HEK293 (cell line): ENCODE measurements at regions not wholly inside any gene's neighbourhood (a gene's known extent, or its start where the extent isn't known, plus 50 kb on each side); places are given as distances from the start of the nearest gene placed in this dataset.

Source experiments
- CTCF ChIA-PET: fragments of 350-600 bp; formaldehyde crosslinking; extraction: SDS; loops from one replicate; lab custom pipeline; 2021; ENCODE audit warnings: antibody characterized with exemption; lab: Yijun Ruan, JAX
- POLR2A ChIA-PET: fragments of 300-600 bp; formaldehyde crosslinking; extraction: SDS; loops from one replicate; lab custom pipeline; 2020; ENCODE audit warnings: antibody characterized with exemption, inconsistent platforms; lab: Yijun Ruan, JAX
- H3K27ac ChIP-seq: fragments of 200-500 bp; sonication (Bioruptor generic); 2 replicates; pipeline ENCODE4 v1.5.1; 2014; ENCODE audit warnings: low read depth, low read length, control low read depth, inconsistent platforms; ENCODE audit errors: extremely low read depth
- H3K36me3 ChIP-seq, 2 experiments: fragments of 200-500 bp in 1 of 2; sonication (Bioruptor generic) in 1 of 2; 1 replicate in 1 of 2; 2 replicates in 1 of 2; pipeline ENCODE4 v1.5.1; 2014 to 2017; ENCODE audit warnings: inconsistent platforms in 2 of 2, low read length in 2 of 2; ENCODE audit not compliant: control insufficient read depth in 2 of 2, insufficient read depth in 1 of 2
- H3K4me1 ChIP-seq: fragments of 200-500 bp; sonication (Bioruptor generic); 2 replicates; pipeline ENCODE4 v1.5.1; 2014; ENCODE audit warnings: mild to moderate bottlenecking, low read length, inconsistent platforms; ENCODE audit not compliant: control insufficient read depth, insufficient read depth
- H3K4me3 ChIP-seq: 2 replicates; pipeline ENCODE4 v1.5.1; 2011; ENCODE audit warnings: low read depth, mild to moderate bottlenecking, control low read depth, low read length, moderate library complexity
- H3K9me3 ChIP-seq: fragments of 200-500 bp; sonication (Bioruptor generic); 2 replicates; pipeline ENCODE4 v1.5.1; 2014; ENCODE audit warnings: low read depth, low read length, inconsistent platforms; ENCODE audit not compliant: control insufficient read depth, insufficient read depth
- KLF16 ChIP-seq: fragments of 450-650 bp; formaldehyde crosslinking; IDR thresholded peaks from 2 replicates; pipeline ENCODE4 v1.5.1; 2017; ENCODE audit warnings: missing biosample characterization, missing genetic modification characterization
- SCRT1 ChIP-seq: fragments of 450-650 bp; formaldehyde crosslinking; IDR thresholded peaks from 2 replicates; pipeline ENCODE4 v1.5.1; 2016; ENCODE audit warnings: missing biosample characterization, missing genetic modification characterization, borderline replicate concordance
- SCRT2 ChIP-seq: fragments of 450-650 bp; formaldehyde crosslinking; IDR thresholded peaks from 2 replicates; pipeline ENCODE4 v1.5.1; 2016; ENCODE audit warnings: missing biosample characterization, missing genetic modification characterization
- ZBTB20 ChIP-seq: fragments of 450-650 bp; formaldehyde crosslinking; IDR thresholded peaks from 2 replicates; pipeline ENCODE4 v1.5.1; 2016; ENCODE audit warnings: missing biosample characterization, missing genetic modification characterization
- ZEB2 ChIP-seq: fragments of 450-650 bp; formaldehyde crosslinking; IDR thresholded peaks from 2 replicates; pipeline ENCODE4 v1.5.1; 2016; ENCODE audit warnings: missing biosample characterization, missing genetic modification characterization
- ZFP41 ChIP-seq: fragments of 450-650 bp; formaldehyde crosslinking; IDR thresholded peaks from 2 replicates; pipeline ENCODE4 v1.5.1; 2016; ENCODE audit warnings: missing biosample characterization, missing genetic modification characterization, borderline replicate concordance
- ZNF10 ChIP-seq: fragments of 450-650 bp; formaldehyde crosslinking; IDR thresholded peaks from 2 replicates; pipeline ENCODE4 v1.5.1; 2017; ENCODE audit warnings: missing biosample characterization, missing genetic modification characterization
- ZNF146 ChIP-seq: fragments of 450-650 bp; formaldehyde crosslinking; IDR thresholded peaks from 2 replicates; pipeline ENCODE4 v1.5.1; 2016; ENCODE audit warnings: missing biosample characterization, missing genetic modification characterization
- ZNF175 ChIP-seq: fragments of 450-650 bp; formaldehyde crosslinking; IDR thresholded peaks from 2 replicates; pipeline ENCODE4 v1.5.1; 2016; ENCODE audit warnings: missing biosample characterization, missing genetic modification characterization
- ZNF221 ChIP-seq: fragments of 450-650 bp; formaldehyde crosslinking; IDR thresholded peaks from 2 replicates; pipeline ENCODE4 v1.5.1; 2017; ENCODE audit warnings: missing biosample characterization, missing genetic modification characterization, borderline replicate concordance
- ZNF311 ChIP-seq: fragments of 450-650 bp; formaldehyde crosslinking; IDR thresholded peaks from 2 replicates; pipeline ENCODE4 v1.5.1; 2017; ENCODE audit warnings: missing biosample characterization, missing genetic modification characterization, borderline replicate concordance
- ZNF341 ChIP-seq: fragments of 450-650 bp; formaldehyde crosslinking; IDR thresholded peaks from 2 replicates; pipeline ENCODE4; 2016; ENCODE audit warnings: low read depth, missing biosample characterization, missing genetic modification characterization
- ZNF350 ChIP-seq: fragments of 450-650 bp; formaldehyde crosslinking; IDR thresholded peaks from 2 replicates; pipeline ENCODE4 v1.5.0; 2017; ENCODE audit warnings: missing biosample characterization, mild to moderate bottlenecking, missing genetic modification characterization
- ZNF548 ChIP-seq: fragments of 450-650 bp; formaldehyde crosslinking; IDR thresholded peaks from 2 replicates; pipeline ENCODE4 v1.5.1; 2016; ENCODE audit warnings: missing biosample characterization, missing genetic modification characterization
- ZNF555 ChIP-seq: fragments of 450-650 bp; formaldehyde crosslinking; conservative IDR thresholded peaks from 2 replicates; pipeline ENCODE4 v1.5.1; 2017; ENCODE audit warnings: missing biosample characterization, mild to moderate bottlenecking, missing genetic modification characterization, inconsistent platforms
- ZNF621 ChIP-seq: fragments of 450-650 bp; formaldehyde crosslinking; IDR thresholded peaks from 2 replicates; pipeline ENCODE4 v1.5.1; 2017; ENCODE audit warnings: missing biosample characterization, missing genetic modification characterization
- ZNF623 ChIP-seq: fragments of 450-650 bp; formaldehyde crosslinking; IDR thresholded peaks from 2 replicates; pipeline ENCODE4 v1.5.1; 2016; ENCODE audit warnings: missing biosample characterization, missing genetic modification characterization
- ZNF624 ChIP-seq: fragments of 450-650 bp; formaldehyde crosslinking; IDR thresholded peaks from 2 replicates; pipeline ENCODE4 v1.5.1; 2017; ENCODE audit warnings: missing biosample characterization, missing genetic modification characterization
- ZNF629 ChIP-seq: fragments of 450-650 bp; formaldehyde crosslinking; IDR thresholded peaks from 2 replicates; pipeline ENCODE4 v1.5.1; 2017; ENCODE audit warnings: missing biosample characterization, missing genetic modification characterization
- ZNF76 ChIP-seq: fragments of 450-650 bp; formaldehyde crosslinking; IDR thresholded peaks from 2 replicates; pipeline ENCODE4; 2016; ENCODE audit warnings: low read depth, missing biosample characterization, missing genetic modification characterization, borderline replicate concordance
- ZNF837 ChIP-seq: fragments of 450-650 bp; formaldehyde crosslinking; IDR thresholded peaks from 2 replicates; pipeline ENCODE4 v1.5.1; 2016; ENCODE audit warnings: missing biosample characterization, missing genetic modification characterization
- TF ChIP-seq, protein P1 (sequence below): fragments of 450-650 bp; formaldehyde crosslinking; conservative IDR thresholded peaks from 2 replicates; pipeline ENCODE4 v1.5.1; 2016; ENCODE audit warnings: low read depth, missing biosample characterization, missing genetic modification characterization
- TF ChIP-seq, protein P2 (sequence below): fragments of 450-650 bp; formaldehyde crosslinking; IDR thresholded peaks from 2 replicates; pipeline ENCODE4 v1.5.1; 2017; ENCODE audit warnings: missing biosample characterization, missing genetic modification characterization
- TF ChIP-seq, protein P3 (sequence below): fragments of 450-650 bp; formaldehyde crosslinking; IDR thresholded peaks from 2 replicates; pipeline ENCODE4 v1.5.1; 2016; ENCODE audit warnings: missing biosample characterization, missing genetic modification characterization
- TF ChIP-seq, protein P4 (sequence below): fragments of 450-650 bp; formaldehyde crosslinking; IDR thresholded peaks from 2 replicates; pipeline ENCODE4 v1.5.1; 2017; ENCODE audit warnings: missing biosample characterization, missing genetic modification characterization

DNA sequence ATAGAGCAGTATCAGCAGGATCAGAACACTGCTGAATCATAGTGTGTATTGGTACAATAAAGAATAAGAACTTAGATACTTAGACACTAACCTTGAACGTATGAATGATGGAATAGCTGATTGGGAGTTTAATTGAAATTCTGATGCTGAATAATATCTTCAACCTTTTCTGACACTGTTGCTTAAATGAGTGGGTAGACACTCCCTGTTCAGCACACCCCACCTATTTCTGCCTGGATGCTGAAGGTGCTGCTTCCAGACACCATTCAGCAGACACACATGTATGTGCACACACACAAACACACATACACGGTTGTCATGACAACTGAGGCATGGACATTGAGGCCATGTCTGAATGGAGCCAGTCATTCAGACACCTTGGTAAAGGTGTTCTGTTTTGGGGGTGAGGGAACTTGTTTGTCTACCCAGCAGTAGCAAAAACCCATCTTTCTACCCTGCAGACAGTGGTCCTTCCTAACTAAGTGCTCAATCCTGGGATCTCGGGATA, 54.3 kb downstream of the TMEM215 start:
- H3K27ac ChIP-seq, result no peak overlapping the region
- TF ChIP-seq ZNF76 (tag by site-specific recombination), result no peak
- no peak for TF ChIP-seq ZNF629 (tag by site-specific recombination)
- TF ChIP-seq ZFP41 (tag by site-specific recombination), result no peak
- TF ChIP-seq, protein P1, sequence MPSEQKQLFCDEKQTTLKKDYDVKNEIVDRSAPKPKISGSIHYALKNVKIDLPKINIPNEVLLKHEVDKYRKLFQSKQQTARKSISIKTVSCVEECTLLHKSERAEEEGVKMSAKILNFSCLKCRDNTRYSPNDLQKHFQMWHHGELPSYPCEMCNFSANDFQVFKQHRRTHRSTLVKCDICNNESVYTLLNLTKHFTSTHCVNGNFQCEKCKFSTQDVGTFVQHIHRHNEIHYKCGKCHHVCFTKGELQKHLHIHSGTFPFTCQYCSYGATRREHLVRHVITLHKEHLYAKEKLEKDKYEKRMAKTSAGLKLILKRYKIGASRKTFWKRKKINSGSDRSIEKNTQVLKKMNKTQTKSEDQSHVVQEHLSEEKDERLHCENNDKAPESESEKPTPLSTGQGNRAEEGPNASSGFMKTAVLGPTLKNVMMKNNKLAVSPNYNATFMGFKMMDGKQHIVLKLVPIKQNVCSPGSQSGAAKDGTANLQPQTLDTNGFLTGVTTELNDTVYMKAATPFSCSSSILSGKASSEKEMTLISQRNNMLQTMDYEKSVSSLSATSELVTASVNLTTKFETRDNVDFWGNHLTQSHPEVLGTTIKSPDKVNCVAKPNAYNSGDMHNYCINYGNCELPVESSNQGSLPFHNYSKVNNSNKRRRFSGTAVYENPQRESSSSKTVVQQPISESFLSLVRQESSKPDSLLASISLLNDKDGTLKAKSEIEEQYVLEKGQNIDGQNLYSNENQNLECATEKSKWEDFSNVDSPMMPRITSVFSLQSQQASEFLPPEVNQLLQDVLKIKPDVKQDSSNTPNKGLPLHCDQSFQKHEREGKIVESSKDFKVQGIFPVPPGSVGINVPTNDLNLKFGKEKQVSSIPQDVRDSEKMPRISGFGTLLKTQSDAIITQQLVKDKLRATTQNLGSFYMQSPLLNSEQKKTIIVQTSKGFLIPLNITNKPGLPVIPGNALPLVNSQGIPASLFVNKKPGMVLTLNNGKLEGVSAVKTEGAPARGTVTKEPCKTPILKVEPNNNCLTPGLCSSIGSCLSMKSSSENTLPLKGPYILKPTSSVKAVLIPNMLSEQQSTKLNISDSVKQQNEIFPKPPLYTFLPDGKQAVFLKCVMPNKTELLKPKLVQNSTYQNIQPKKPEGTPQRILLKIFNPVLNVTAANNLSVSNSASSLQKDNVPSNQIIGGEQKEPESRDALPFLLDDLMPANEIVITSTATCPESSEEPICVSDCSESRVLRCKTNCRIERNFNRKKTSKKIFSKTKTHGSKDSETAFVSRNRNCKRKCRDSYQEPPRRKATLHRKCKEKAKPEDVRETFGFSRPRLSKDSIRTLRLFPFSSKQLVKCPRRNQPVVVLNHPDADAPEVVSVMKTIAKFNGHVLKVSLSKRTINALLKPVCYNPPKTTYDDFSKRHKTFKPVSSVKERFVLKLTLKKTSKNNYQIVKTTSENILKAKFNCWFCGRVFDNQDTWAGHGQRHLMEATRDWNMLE, result no peak
- TF ChIP-seq, protein P2, sequence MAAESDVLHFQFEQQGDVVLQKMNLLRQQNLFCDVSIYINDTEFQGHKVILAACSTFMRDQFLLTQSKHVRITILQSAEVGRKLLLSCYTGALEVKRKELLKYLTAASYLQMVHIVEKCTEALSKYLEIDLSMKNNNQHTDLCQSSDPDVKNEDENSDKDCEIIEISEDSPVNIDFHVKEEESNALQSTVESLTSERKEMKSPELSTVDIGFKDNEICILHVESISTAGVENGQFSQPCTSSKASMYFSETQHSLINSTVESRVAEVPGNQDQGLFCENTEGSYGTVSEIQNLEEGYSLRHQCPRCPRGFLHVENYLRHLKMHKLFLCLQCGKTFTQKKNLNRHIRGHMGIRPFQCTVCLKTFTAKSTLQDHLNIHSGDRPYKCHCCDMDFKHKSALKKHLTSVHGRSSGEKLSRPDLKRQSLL, result no peak
- TF ChIP-seq ZNF350, result no peak
- TF ChIP-seq ZNF10 (tag by site-specific recombination), result no peak
- H3K36me3 ChIP-seq, result no peaks in the 10 kb centered on the region
- H3K4me3 ChIP-seq, result no peak overlapping the region
- POLR2A ChIA-PET, result no interaction called here
- H3K9me3 ChIP-seq, result no peaks in the 10 kb centered on the region
- no peaks in the 10 kb centered on the region for H3K4me1 ChIP-seq
- CTCF ChIA-PET, result no interaction called here

DNA sequence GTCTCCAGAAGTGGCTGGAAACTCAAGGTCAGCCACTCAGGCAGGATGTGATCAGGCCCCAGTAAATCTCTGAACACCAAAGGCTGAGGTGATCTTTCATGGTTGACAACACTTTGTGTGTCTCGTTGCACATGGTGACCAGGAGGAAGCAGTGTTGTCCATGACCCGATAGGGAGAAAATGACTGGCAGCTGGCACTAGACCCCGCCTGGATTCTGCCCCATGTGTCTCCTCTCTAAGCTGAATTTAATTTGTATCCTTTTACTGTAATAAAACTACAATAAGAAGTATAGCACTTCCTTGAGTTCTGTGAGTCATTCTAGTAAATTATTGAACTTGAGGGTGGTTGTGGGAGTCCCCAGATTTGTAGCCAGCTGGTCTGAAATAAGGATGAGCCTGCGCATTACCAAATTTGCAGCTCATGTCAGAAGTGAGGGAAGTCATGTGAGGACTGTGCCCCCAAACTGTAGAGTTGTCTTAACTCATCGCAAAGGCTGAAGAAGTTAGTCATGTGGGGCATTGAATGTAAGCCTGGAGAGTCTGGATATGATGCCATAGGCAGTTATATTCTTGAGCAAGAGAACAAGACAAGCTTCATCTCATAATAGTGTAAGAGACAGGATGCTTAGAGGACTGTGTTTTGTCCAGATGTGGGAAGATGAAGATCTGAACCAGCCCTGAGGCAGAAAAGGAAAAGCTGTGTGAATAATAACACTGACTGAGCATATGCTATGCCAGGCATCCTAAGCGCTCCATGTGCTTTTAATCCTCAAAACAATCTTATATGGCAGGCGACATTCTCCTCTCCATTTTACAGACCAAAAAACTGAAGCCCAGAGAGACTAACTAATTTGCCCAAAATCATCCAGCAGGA, 55.9 kb downstream of the TMEM215 start:
- CTCF ChIA-PET, result interaction anchor here (0.6 to 1.4 kb wide), 4 partner anchors 41 to 161 kb away, joined by 3 to 8 read pairs (median 4); no protein-coding TSS in a partner anchor

DNA sequence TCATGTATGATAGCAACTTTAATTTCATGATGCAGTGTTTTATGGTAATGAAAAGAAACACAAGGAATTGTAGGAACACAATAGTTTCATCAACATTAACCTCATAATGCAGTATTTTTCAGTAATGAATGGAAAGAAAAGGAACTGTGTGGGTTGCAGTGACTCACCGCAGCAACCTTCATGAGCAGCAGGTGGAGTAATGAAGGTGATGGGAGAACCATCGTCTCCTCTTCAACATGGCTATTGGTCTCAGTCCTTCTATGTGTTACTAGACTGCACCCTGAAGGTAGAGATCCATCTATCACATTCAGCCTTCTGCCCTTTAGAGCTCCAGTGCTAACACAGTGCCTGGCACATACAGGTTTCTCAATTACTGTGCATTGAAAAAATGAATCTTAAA, 58.0 kb downstream of the TMEM215 start:
- Histone ChIP-seq H3K36me3 (no peaks in the 10 kb centered on the region), H3K9me3 (no peaks in the 10 kb centered on the region), H3K27ac (no peak overlapping the region), H3K4me3 (no peak overlapping the region), H3K4me1 (no peaks in the 10 kb centered on the region)
- ChIA-PET CTCF (interaction anchor here (0.7 to 1.2 kb wide), 3 partner anchors 126 to 143 kb away, joined by 3 read pairs; no protein-coding TSS in a partner anchor), POLR2A (no interaction called here)
- TF ChIP-seq KLF16 (tag by site-specific recombination), result no peak
- TF ChIP-seq ZEB2, result no peak
- no peak for TF ChIP-seq ZNF221 (tag by site-specific recombination)
- no peak for TF ChIP-seq ZNF175 (tag by site-specific recombination)
- no peak for TF ChIP-seq ZFP41 (tag by site-specific recombination)
- TF ChIP-seq, protein P3, sequence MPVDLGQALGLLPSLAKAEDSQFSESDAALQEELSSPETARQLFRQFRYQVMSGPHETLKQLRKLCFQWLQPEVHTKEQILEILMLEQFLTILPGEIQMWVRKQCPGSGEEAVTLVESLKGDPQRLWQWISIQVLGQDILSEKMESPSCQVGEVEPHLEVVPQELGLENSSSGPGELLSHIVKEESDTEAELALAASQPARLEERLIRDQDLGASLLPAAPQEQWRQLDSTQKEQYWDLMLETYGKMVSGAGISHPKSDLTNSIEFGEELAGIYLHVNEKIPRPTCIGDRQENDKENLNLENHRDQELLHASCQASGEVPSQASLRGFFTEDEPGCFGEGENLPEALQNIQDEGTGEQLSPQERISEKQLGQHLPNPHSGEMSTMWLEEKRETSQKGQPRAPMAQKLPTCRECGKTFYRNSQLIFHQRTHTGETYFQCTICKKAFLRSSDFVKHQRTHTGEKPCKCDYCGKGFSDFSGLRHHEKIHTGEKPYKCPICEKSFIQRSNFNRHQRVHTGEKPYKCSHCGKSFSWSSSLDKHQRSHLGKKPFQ (tag by site-specific recombination), result no peak
- no peak for TF ChIP-seq SCRT2 (tag by site-specific recombination)
- no peak for TF ChIP-seq ZNF621 (tag by site-specific recombination)
- TF ChIP-seq ZNF837 (tag by site-specific recombination), result no peak
- no peak for TF ChIP-seq ZNF624
- no peak for TF ChIP-seq ZNF146 (tag by site-specific recombination)
- TF ChIP-seq, protein P4, sequence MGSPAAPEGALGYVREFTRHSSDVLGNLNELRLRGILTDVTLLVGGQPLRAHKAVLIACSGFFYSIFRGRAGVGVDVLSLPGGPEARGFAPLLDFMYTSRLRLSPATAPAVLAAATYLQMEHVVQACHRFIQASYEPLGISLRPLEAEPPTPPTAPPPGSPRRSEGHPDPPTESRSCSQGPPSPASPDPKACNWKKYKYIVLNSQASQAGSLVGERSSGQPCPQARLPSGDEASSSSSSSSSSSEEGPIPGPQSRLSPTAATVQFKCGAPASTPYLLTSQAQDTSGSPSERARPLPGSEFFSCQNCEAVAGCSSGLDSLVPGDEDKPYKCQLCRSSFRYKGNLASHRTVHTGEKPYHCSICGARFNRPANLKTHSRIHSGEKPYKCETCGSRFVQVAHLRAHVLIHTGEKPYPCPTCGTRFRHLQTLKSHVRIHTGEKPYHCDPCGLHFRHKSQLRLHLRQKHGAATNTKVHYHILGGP (tag by site-specific recombination), result no peak
- TF ChIP-seq ZNF341 (tag by site-specific recombination), result no peak
- no peak for TF ChIP-seq ZNF548 (tag by site-specific recombination)

More for the DNA sequence above, 55.9 kb downstream of the TMEM215 start:
- no peak overlapping the region for H3K4me3 ChIP-seq
- H3K9me3 ChIP-seq, result no peaks in the 10 kb centered on the region
- H3K27ac ChIP-seq, result no peak overlapping the region
- POLR2A ChIA-PET, result no interaction called here
- no peaks in the 10 kb centered on the region for H3K4me1 ChIP-seq
- TF ChIP-seq ZNF837 (tag by site-specific recombination) (no peak), SCRT1 (no peak), ZBTB20 (no peak), ZNF623 (tag by site-specific recombination) (no peak), ZNF311 (no peak), ZNF555 (tag by site-specific recombination) (no peak)
- no peaks in the 10 kb centered on the region for H3K36me3 ChIP-seq
